HG02981 (cell line): ENCODE measurements at regions not wholly inside any gene's neighbourhood (a gene's known extent, or its start where the extent isn't known, plus 50 kb on each side); places are given as distances from the start of the nearest gene placed in this dataset.

Experiments used
- ATAC-seq: cut with Tn5 transposase; IDR thresholded peaks from one replicate; pipeline ENCODE4 v1.9.1; 2021; ENCODE audit warnings: mild to moderate bottlenecking, moderate library complexity; ENCODE audit not compliant: unreplicated experiment

GRCh38 chr16:80489173-80489572 is 51.6 kb upstream of the DYNLRB2 start:
- no peak for ATAC-seq

DNA sequence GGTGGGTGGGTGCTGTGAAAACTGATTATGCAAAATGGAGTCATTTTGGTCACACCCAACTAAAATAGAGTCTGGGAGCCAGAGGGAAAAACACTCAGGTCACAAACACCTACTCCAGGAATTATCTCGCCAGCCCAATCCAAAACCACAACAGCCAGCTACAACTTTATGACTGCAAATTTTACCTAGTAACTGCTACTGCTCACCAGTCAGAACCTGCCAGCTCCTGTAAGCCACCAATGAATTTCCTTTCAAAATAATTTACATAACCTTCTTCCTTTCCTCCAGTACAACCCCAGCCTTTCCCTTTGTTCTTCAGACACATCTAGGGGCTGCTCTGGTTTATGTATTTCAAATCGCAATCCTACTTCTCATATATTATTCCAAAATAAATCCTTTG is 52.6 kb upstream of the DYNLRB2 start:
- ATAC-seq: no peak

GRCh38 chr16:80480664-80481063 is 60.1 kb upstream of the DYNLRB2 start:
- peak; percentile 88 for ATAC-seq

DNA sequence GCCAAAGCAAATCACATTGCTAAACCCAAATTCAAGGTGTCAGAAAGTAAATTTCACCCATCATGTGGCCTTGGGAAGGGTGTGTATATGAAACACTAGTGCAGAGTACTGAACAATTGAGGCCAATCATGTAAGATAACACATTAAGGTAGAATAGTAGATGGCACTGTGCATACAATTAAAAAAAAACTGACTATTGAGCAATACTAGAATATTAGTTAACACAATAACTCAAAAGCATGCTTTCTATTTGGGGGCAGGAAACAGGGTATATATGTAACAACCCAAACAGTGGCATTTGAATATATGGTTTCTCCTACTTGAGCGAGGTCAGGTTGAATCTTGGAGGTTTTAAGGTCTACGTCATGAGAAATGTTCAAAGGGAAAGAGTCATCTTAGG is 63.0 kb upstream of the DYNLRB2 start:
- ATAC-seq: no peak

DNA sequence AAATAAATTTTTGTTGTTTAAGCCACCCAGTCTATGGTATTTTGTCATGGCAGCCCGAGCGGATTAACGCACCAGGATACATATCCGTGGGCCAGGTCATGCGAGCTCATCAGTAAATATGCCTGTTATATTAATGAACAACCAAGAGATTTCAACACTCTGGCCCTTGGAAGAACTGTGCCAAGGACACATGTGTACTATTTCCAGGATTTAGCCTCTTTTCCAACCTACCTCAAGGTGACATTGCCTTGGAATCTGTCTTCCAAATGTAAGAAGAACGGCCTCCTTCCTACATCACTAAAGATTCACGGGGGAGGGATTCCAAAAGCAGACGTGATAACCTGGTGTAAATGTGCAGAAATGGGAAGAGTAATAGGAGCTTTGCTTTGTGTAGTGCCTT is 72.8 kb upstream of the DYNLRB2 start:
- ATAC-seq: no peak

- peak; percentile 82 for ATAC-seq
These were observed 74.5 kb upstream of the DYNLRB2 start for GRCh38 chr16:80466024-80466987.

GRCh38 chr16:80463751-80464495 is 76.9 kb upstream of the DYNLRB2 start:
- no peak for ATAC-seq

DNA sequence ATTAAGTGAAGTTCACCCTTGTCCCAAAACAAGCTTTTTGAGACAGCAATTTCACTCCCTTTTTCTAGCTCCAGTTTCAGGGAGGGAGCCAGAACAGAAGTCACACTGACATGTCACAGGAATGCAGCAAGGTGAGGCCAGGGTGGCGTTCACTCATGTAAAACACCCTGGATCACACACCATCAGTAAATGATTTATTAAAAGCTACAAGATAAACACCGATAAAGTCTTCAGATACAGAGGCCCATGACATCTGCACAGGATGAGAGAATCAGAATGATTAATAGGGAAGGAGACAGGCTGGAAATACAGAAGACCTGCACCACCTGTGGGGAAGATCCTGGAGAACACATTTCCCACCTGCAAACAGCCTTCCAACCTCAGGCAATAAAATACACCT is 77.5 kb upstream of the DYNLRB2 start:
- no peak for ATAC-seq

GRCh38 chr16:80462917-80463316 is 77.9 kb upstream of the DYNLRB2 start:
- ATAC-seq: no peak

- no peak for ATAC-seq
These were observed 79.8 kb upstream of the DYNLRB2 start for GRCh38 chr16:80460988-80461387.

DNA sequence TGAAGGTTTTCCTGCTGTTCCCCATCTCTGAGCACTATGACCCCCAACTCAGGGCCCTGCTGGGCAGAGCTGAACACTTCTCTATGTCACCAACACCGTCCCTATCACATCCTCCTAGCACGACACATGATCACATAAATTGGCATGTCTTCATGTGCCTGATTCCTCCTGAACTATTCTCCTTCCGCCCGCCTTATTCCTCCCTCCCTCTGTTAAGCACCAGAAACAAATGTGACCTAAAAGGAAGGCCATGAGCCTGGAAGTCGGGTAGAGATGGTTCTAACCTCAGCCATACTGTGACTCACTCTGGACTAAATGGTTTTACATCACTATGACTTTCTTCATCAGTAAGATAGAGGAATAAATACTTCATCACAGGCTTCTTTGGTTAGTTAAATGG is 80.8 kb upstream of the DYNLRB2 start:
- ATAC-seq: no peak

- ATAC-seq: no peak
These were observed 81.4 kb upstream of the DYNLRB2 start for GRCh38 chr16:80459331-80459777.

- ATAC-seq: no peak
These were observed 82.9 kb upstream of the DYNLRB2 start for GRCh38 chr16:80457871-80458270.

DNA sequence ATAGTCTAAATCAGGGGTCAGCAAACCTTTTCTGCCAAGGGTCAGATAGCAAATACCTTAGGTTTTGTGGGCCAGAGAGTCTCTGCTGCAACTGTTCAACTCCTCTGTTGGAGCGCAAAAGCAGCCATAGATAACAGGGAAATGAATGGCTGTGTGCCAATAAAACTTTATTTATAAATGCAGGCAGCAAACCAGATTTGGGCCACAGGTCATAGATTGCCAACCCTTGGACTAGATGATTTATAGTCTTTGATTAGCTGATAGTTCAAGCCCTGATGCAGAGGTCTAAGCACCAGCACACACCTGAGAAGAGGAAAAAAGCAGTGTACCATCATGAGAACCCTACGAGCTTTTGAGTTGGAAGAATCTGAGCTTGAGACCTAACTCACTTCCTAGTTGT is 86.0 kb upstream of the DYNLRB2 start:
- ATAC-seq: no peak

- ATAC-seq: no peak
These were observed 91.4 kb upstream of the DYNLRB2 start for GRCh38 chr16:80449392-80449791.

DNA sequence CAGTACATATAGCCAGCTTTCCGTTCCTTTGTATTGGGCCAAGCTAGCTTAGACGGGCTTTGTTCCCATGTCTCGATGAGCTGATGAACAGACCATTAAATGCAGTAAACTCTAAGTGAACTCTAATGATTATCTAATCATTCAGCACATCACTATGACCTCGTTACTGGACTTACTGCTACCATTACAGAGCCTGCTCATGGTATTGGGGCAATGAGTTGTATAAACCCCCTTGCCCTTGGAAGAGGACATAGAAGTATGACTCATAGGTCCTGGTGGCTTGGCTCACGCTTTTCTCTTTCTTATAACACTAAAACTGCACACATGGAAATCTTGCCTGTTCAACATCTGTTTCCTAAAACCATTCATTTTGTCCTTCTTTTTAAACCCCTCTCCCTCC is 93.6 kb upstream of the DYNLRB2 start:
- no peak for ATAC-seq

DNA sequence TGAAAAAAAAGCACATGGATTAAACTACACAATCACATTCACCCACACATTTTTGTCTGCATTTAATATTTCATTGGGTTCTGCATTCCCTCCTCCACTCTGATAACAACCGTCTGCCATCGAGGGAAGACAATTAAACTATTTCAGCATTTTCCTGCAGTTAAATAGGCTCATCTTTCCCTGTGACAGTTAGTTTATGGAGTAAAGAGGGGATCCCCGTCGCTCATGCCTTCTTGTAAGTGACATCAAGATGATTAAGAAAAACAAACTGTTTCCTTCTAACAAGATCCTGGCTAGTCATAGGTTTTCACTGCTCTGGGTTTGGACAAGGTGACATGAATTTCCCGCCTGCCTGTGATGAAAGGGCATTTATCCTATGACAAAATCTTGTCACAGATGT is 98.0 kb upstream of the DYNLRB2 start:
- ATAC-seq: no peak

- no peak for ATAC-seq
These were observed 98.9 kb upstream of the DYNLRB2 start for GRCh38 chr16:80441935-80442334.

DNA sequence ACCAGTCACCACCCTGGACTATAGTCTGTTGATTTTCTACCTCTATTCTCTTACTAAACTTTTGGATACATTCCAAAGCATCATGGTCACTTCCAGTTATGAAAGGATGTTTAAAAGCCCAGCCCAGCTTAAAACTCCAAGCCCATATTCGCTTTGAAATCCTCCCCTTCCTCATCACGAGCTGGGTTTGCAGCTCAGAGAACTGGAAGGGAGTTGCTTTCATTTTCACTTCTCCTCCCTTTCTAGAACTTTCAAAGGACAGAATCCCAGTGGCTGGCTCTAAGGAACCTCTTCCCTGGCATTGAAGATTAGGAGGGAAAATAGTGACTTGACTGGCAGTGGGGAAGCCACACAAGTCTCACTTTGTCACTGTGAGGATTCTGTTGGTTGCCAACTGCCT is 100.1 kb upstream of the DYNLRB2 start:
- no peak for ATAC-seq

GRCh38 chr16:80437707-80438106 is 103.1 kb upstream of the DYNLRB2 start:
- ATAC-seq: no peak

GRCh38 chr16:80436510-80436909 is 104.3 kb upstream of the DYNLRB2 start:
- ATAC-seq: no peak

- ATAC-seq: no peak
These were observed 107.2 kb upstream of the DYNLRB2 start for GRCh38 chr16:80433623-80434022.
